HG03095 (cell line): ENCODE measurements at regions not wholly inside any gene's neighbourhood (a gene's known extent, or its start where the extent isn't known, plus 50 kb on each side); places are given as distances from the start of the nearest gene placed in this dataset.
A peak's percentile ranks its signal among the peaks of the same experiment; 100 is the strongest.
"Not testable (repeated sequence)": the region's sequence is repeated elsewhere in the genome, so short reads cannot be mapped to it uniquely, and the experiment has no call there.

Experiments used
- ATAC-seq: cut with Tn5 transposase; IDR thresholded peaks from one replicate; pipeline ENCODE4 v1.9.1; 2021; ENCODE audit warnings: moderate library complexity; ENCODE audit not compliant: unreplicated experiment

DNA sequence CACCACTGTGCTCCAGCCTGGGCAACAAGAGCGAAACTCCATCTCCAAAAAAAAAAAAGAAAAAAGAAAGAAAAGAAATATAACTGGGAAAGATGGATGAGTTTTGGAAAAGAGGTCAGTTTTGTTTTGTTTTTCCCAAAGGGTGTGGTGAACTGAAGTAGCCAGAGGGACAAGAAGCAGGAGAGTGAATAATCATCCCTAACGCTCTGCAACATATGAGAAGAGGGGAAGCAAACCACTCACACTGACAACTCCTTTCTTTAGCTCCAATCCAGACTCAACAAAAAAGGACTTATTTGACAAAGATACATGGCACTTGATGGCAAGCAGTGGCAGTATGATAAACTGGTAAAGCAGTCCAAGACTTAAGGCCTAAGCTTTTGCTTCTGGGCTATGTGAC, 176.1 kb upstream of the HMHB1 start:
- ATAC-seq, result no peak

DNA sequence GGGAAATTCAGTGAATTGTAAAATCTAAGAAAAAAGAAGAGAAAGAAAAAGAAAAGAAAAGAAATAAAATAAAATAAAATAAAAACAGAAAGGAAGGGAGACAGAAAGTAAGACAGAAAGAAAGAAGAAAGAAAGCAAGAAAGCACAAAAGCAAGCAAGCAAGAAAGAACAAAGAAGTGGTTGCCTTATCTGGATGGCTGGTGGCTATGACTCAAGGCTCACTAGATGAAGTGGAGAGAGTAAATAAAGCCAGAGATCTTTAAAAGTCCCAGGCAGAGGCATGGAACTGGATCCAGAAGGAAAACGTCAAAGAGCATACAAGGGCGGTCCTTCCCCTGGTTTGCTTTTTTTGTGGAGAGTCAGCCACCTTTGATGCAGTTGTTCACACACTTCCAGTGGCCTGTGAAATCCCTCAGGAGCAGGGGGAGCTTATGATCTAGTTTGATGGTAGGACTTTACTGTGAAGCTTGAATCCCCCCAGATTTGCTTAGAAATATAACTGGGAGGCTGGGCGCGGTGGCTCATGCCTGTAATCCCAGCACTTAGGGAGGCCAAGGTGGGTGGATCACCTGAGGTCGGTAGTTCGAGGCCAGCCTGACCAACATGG, 176.7 kb upstream of the HMHB1 start:
- no peak for ATAC-seq

DNA sequence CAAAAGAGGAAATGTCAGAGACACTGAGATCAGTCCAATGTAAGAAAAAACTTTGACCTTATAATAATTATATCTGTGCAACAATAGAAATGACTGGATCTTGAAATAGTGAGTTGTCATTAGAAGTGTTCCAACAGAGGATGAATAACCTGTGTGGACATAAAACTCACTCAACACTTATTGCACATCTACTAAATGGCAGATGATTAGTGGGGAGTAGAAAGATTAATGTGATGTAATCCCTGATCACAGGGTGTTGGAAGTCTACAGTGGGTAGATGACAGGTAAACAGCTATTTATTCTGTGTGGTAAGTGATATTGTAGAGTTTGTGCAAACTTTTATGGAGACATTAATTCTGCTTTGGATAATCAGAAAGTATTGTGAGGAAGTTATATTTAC, 177.3 kb upstream of the HMHB1 start:
- ATAC-seq, result no peak

DNA sequence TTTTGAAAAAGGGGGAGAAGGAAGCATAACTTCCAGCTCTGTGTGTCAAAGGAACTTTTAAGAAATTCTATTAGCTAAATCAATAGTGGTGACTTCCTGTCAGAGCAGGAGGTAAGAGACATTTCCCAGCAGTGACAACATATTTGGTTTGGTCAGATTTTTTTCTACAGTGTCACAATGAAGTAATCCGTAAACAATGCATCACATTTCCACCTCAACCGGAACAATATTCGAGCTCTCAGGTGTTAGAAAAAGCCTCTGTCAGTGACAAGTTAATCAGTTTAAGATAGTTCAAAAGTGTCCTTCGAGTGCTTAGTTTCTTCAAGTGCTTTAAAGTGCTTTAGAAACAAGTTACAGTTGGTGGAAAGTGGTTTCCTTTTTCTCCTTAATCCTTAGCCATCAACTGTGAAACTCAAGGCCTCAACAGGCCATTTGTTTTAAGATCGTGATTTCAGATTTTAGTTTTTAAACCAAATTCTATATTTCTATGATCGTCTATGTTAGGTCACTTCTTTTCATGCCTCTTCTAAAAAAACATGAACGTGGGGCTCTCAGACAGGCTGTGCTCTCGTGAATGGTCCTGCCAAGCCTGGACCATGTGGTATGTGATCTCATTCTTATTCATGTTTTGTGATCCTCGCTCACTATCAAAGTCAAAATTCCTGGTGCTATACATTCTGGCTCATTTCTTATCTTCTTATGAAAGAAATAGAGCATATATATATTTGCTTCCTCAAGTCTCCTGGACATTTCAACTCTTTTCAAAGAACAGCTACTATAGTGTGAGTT, 181.9 kb upstream of the HMHB1 start:
- ATAC-seq, result no peak

DNA sequence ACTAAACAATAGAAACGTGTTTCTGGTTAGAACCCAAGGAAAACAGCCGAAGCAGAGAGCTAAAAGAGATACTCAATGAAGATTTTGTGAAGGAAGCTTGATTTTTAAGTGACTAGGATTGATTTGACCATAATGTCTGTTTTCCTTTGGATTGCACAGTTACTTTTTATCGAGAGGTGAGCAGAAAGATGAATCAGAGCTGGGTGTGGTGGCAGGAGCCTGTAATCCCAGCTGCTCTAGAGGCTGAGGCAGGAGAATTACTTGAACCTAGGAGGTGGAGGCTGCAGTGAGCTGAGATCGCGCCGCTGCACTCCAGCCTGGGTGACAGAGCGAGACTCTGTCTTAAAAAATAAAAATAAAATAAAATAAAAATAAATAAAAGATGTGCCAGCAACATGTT, 186.9 kb upstream of the HMHB1 start:
- ATAC-seq, result not testable (repeated sequence)

DNA sequence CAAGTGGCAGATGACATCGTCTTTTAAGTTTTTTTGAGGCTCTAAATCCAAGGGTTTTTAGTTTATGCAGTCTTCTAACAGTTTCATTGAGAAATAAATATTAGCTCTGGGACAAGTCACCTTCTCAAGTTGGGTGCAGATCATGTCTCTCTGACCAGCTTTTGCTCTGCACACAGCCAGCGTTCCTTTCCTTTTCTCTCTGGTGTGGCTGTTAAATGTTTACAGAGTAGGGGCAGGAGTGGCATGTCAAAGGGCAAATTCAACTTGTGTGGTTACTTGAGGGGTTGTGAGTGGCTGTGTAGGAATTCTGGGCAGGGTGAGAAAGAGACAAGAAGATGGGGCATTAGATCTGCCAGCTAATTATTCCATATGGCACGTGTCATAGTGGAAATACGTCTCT, 187.5 kb upstream of the HMHB1 start:
- ATAC-seq, result no peak

DNA sequence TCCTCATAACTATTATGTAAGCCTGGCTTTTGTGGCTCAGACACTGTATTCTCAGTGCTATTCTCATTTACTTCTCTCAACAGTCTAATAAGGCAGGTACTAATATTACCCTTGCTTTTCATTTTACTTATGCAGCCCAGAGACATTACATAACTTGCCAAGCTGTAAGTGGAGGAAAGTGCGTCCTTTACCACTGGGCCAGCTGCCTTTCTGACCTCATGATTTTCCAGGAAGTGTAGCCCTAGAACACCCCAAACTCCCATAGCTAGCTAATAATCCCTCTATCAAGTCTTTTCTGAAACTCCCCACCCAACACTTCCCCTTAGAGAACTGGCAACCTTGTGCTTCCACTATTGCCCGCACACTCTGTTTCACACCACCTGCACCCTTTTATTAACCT, 192.9 kb upstream of the HMHB1 start:
- no peak for ATAC-seq

DNA sequence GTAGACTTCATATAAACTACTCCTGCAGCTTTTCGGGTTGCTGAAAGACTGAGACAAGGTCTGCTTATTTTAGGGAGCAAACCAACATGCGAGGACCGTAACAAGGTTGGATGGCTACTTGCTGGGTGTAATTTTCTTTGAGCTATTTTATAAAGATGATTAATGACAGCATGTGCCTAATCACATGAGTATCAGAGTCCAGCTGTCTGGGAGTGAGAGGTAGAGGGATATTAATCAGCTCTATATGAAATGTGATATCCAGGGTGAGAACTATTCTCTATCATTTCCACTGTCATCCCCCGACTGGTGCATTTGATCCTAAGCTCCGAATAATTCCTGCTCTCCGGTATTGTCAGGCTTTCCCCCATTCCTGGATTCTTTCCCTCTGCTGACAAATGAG, 193.8 kb upstream of the HMHB1 start:
- ATAC-seq, result no peak

DNA sequence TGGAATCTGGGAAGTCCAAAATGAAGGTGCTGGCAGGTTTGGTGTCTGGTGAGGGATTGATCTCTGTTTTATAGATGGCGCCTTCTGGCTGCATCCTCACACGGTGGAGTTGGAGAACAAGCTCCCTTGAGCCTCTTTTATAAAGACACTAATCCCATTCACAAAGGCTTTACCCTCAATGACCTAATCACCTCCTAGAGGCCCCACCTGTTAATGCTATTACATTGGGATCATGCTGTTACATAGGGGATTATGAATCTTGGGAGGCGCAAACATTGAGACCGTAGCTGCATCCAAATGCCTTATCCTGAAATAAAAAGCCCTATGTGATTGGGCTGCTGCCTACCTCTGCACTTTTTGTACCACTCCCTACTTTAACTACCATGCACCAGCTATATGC, 197.1 kb upstream of the HMHB1 start:
- ATAC-seq, result no peak

DNA sequence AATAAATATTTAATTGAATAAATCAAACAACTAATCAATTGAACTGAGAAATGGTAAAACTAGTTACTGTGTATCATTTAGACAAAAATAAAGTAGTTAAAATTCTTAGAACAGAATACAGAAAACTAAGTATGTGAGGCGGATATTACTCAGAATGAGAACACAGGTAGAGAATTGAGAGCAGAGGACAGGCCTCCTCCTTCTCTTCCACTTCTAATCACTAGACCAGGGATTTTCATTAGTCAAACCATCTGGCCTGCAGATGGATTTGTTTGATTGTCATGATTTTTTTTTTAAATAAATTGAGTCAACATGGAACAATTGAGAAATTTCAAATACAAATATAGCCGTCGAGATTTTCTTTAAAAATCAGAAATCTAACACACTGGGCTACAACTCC, 198.6 kb upstream of the HMHB1 start:
- peak; percentile 90 for ATAC-seq

DNA sequence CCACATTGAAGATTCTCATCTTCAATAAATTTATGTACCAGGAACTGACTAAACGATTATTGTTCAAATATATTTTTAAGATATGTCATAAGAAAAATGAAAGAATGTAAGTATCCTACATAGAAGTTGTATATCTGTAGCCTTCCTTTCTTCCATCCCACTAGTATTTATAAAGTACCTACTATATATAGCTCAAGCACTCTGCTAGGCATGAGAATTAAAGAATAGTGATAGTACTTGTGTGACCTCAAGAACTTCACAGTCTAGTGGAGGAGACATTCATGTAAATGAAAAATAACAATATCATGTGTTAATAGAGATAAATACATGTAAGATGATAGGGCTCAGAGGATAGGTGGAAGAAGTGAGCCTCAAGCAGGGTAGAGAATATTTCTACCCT, 201.0 kb upstream of the HMHB1 start:
- no peak for ATAC-seq

DNA sequence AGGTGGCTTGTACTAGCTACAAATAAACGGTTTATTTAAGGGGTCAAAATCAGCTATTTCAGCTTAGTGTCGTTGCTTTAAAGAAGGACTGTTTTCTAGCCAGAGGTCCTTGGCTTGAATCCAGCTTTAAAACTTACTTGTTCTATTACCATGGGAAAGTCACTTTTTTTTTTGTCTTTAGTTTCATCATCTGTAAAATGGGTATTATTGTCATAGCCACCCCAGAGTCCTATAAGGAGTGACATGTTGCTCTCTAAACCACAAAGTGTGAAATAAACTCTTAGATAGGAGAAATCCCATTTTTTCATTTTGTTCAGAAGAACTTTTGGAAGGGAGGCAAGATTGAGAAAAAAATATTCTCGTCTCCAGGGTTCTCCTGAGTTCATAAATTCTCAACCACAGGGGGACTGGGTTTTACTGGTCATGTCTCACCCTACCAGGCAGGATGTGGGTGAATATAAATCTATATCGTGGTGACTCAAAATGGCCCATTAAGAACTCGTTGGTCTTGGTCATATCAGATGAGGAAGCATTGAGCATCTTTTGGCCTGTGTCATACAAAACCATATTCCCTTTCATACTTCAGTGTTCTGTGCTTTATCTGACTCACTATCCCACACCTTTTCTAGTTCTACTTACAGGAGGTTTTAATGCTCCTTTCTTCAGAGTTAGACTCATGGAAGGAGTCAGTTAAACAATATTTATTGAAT, 202.7 kb upstream of the NR3C1 start:
- ATAC-seq, result peak; percentile 74

DNA sequence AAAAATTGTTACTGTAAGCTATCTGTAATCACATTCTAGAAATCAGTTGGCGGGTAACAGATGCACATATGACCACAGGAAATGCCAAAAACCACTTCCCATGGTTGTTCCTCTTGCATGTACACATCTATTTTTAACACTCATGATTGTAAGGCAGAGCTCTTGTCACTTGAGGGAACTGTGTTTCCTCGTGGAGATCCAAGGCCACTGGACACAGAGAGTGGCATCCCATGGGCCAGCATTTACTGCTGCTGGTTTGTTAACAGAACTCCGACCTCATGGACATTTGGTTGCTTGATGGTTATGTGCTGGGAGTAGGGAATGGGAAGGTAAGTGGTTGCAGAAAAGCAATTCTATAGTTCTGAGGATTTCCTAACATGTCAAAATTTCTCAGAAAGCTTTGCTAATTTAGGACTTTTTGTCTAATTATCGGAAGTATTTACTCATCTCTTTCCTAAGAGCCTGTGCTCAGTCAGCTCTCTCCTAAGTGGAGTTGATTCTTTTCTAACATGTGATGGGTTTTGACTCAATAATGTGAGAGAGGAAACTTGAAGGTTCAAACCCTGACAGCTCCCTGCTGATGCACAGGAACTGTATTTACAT, 202.0 kb upstream of the NR3C1 start:
- peak; percentile 72 for ATAC-seq

DNA sequence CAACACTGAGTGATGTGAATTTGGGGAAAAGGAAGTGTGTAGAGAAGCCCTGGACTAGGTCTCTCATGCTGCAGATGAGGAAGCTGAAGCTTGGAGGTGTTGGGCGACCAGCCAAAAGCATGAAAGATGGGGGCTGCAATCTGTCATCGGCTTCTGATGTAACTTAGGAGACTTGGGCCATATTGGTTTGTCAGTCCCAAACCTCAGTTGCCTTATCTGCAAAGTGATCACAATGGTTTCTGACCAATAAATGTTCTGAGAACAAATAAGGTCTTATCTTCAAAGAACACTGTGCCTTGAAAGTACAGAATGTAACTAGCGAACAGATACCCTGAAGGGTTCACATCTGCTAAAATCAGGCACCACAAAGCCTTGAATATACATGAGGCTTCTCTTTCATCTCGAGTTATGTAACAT, 198.4 kb upstream of the NR3C1 start:
- no peak for ATAC-seq

DNA sequence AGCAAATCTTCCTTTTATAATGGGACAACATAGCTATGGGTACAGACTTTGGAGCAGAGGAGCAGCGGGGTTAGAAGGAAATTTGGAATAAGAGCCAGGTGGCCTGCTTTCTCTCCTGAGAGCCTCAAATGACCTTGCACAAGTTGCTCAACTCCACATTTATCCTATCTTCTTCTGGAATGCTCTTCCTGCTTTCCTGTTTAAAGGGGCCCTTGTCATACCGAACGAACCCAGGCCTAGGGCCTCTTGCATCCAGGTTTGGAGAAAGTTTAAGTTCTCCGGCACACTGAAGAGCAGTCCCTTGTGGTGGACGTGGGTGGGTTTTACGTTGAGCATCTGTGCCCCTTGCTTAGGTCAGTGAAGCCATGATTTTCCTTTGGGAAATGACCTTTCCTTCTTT, 197.9 kb upstream of the NR3C1 start:
- no peak for ATAC-seq

DNA sequence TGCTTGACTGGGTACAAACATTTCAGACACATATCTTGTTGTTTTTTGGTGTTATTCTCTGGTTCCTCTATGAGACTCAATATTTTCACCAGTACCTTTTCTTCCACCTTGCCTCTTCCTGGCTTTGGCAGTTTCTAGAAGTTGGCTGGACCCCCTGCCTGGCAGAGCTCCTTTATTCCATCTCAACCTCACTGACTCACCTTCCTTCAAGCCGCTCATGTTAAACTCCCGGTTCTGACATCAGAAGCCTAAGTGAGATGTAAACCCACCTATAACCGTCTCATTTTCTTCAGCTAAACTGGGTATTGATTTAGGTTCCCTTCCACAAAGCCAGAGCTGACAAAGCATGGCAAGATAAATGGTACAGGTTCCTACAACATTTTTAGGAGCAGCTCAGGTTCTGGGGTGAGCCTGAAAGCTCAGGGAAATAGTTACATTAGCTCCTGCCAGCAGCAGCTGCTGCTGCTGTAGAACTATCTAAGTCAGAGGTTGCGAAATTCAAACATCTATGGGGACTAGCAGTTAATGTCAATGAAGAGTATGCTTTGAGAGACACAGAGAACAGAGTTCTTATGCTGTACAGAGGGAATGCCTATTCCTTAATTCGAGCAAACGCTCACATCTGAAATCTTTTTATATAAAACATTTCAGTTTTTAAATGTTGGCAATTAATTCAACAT, 197.1 kb upstream of the NR3C1 start:
- ATAC-seq, result no peak

DNA sequence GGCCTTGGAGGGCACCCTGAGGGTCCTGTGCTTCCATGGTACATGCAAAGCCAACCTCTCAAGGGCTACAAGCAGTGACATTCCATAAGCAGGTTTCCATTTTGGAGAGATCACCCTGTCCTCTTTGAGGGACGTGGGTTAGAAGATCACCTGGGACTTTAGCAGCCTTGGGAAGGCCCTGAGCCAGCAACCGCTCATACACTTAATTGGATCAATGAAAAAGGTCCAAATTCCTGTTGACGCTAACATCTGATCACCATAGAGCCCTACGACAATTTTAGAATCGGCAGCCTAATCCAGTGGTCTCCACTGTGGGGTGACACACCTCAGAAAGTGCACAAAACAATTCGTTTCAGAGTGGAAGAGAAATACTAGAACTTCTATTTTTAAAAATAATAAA, 196.0 kb upstream of the NR3C1 start:
- ATAC-seq, result no peak

DNA sequence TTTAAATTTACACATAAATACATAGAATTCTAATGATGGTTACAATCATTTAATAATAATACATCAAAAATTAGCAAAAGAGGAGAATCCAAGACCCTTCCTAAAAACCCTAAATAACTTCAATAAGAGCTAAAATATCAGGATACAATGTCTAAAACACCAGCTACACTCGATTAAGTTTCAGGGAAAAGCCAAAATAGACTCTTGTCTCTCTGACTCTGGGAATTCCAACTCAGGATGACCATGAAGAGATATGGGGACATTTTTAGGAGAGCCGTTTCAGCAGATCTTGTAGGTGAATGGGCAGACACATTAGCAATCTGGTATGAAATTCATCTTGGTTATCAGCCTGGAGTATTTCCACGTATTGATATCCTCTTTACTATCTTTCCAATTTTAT, 193.3 kb upstream of the NR3C1 start:
- no peak for ATAC-seq

DNA sequence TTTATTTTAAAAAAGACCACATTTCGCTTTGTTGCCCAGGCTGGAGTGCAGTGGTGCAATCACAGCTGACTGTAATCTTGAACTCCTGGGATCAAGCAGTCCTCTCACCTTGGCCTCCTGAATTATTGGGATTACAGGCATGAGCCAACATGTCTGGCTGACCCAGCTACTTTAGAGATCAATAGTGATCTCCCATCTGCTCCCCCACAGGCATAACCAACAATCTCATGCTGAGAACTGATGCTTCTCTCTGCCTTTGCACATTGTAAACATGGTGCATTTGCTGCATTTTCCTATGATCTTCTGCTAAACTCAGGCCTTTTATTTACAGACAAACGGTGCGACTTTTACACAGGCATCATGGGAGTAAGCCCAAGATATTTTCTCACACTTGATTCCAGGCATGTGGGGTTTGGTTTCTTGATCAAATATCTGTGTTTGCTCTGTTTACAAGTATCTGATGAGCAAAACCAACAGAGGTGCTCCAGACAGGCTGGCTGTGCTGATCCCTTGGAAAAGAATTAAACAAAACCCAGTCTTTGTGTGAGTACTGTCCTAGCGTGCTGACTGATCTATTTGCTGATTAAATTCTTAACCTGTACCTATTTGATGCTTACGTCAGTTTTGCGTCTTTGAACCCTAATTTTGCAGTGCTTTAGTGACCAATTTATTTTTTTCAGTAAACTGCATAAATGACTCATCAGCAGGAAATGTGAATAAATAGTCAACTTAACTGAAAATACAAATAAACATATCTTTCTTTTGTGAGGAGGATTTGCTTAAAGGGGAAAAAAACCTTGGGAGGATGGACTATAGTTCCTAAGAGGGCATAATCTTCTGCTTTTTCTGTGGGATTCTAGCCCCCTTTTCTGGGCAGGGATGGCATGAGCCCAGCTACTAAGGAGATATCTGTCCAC, 191.7 kb upstream of the NR3C1 start:
- ATAC-seq, result no peak

DNA sequence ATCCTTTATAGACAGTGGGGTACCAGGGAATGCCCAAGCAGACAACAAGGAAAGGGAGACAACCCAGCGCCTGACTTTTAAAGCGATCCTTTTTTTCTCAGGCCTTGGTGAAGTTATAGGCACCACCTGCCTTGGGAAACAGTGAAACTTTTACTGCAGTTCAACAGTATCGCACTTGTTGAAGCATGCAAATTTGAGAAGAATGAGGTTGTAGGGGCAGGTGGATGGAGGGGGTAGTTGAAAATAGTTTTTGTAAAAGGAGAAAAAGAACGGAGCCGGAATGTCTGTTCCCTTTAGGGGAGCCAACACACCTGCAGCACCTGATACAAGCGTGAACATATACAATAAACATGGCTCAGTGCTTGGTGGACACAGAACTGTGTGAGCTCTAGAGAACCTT, 190.2 kb upstream of the NR3C1 start:
- peak; percentile 49 for ATAC-seq
